GM12873 (cell line): ENCODE measurements at regions not wholly inside any gene's neighbourhood (a gene's known extent, or its start where the extent isn't known, plus 50 kb on each side); places are given as distances from the start of the nearest gene placed in this dataset.

Source experiments
- CTCF ChIP-seq: IDR thresholded peaks from 2 replicates; pipeline ENCODE4 v1.5.1; 2012; ENCODE audit warnings: low read depth, mild to moderate bottlenecking, moderate library complexity, low read length, control low read depth; ENCODE audit not compliant: insufficient read depth; ENCODE audit errors: missing control alignments

GRCh38 chr19:28948566-28948965 is 264.4 kb downstream of the UQCRFS1 start:
- no peak for TF ChIP-seq CTCF

- TF ChIP-seq CTCF = no peak
Measured at GRCh38 chr19:28948026-28948425, 264.9 kb downstream of the UQCRFS1 start.

- peak; percentile 33 for TF ChIP-seq CTCF
Measured at GRCh38 chr19:28943651-28944050, 269.3 kb downstream of the UQCRFS1 start.

- no peak for TF ChIP-seq CTCF
Measured at GRCh38 chr19:28941833-28942232, 271.1 kb downstream of the UQCRFS1 start.

GRCh38 chr19:28940751-28941500 is 272.0 kb downstream of the UQCRFS1 start:
- no peak for TF ChIP-seq CTCF

GRCh38 chr19:28939236-28939635 is 273.7 kb downstream of the UQCRFS1 start:
- TF ChIP-seq CTCF = no peak

- no peak for TF ChIP-seq CTCF
Measured at GRCh38 chr19:28936001-28936400, 276.9 kb downstream of the UQCRFS1 start.

GRCh38 chr19:28934631-28935030 is 278.3 kb downstream of the UQCRFS1 start:
- TF ChIP-seq CTCF = no peak
